LNCAP (cell line): ENCODE measurements at regions not wholly inside any gene's neighbourhood (a gene's known extent, or its start where the extent isn't known, plus 50 kb on each side); places are given as distances from the start of the nearest gene placed in this dataset.

ENCODE experiments used
- TF ChIP-seq, protein P1 (sequence below): fragments of 450-650 bp; IDR thresholded peaks from 2 replicates; pipeline ENCODE4 v1.5.1; 2017; ENCODE audit warnings: mild to moderate bottlenecking

- TF ChIP-seq, protein P1, sequence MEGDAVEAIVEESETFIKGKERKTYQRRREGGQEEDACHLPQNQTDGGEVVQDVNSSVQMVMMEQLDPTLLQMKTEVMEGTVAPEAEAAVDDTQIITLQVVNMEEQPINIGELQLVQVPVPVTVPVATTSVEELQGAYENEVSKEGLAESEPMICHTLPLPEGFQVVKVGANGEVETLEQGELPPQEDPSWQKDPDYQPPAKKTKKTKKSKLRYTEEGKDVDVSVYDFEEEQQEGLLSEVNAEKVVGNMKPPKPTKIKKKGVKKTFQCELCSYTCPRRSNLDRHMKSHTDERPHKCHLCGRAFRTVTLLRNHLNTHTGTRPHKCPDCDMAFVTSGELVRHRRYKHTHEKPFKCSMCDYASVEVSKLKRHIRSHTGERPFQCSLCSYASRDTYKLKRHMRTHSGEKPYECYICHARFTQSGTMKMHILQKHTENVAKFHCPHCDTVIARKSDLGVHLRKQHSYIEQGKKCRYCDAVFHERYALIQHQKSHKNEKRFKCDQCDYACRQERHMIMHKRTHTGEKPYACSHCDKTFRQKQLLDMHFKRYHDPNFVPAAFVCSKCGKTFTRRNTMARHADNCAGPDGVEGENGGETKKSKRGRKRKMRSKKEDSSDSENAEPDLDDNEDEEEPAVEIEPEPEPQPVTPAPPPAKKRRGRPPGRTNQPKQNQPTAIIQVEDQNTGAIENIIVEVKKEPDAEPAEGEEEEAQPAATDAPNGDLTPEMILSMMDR = no peak
Observed at GRCh38 chr5:124030043-124030491, 518.1 kb downstream of the CSNK1G3 start.

DNA sequence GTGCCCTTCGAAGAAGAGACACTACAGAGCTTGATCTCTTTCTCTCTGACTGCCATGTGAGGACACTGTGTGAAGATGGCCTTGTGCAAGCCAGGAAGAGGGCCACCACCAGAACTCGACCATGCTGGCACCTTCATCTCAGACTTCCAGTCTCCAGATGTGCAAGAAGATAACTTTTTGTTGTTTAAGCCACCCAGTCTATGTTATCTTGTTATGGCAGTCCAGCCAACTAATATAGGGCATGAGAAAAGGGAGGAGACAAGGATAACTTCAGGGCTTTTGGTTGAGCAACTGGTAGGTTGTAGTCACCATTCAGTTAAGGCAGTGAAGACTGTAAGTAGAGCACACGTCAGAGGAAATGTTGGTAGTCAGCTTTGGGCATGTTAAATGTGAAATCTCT is 515.5 kb downstream of the CSNK1G3 start:
- TF ChIP-seq, protein P1 = no peak

DNA sequence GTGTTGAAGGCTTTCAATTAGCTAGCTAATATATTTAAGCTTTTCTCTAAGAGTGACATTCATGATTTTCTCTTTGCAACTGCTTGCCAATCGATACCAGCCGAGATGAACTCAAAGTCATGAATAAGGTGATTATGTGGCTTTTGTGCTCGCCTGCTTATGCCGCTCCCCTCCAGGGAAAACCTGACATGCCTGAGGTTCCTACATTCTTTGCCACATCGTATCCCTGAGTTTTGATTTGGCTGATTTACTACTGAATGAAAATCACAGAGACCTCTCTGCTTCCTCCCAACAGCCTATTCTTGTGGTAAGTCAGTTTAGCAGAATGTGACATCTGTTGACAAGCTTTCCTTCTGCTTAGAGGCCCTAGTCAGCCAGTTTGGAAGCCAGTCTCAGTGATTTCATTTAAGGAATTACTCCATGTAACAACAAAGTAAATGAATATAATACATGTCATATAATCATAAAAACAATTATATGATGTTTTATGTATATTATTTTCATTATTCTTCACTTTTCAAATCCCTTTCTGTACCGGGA is 513.4 kb downstream of the CSNK1G3 start:
- TF ChIP-seq, protein P1 = no peak

- TF ChIP-seq, protein P1 = no peak
Observed at GRCh38 chr5:124022966-124023365, 511.0 kb downstream of the CSNK1G3 start.

DNA sequence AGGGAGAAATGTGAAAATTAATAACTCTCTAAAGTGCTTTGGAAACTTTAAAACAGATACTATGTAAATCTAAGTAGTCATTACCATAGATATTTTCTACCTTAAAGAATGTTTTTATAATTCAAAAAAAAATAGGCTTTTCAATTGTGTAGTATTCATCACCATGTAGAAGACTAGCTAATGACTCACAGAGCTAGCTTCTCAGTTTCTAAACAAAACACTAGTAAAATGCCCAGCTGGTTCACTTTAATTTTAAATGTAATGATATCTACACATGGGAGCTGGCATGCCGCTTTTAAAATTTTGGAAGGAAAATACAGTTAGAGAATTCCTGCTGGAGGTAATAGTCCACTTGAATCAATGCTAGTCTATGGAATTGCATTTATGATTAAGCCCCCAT is 509.8 kb downstream of the CSNK1G3 start:
- TF ChIP-seq, protein P1 = no peak

- TF ChIP-seq, protein P1 = no peak
Observed at GRCh38 chr5:124021066-124021641, 509.2 kb downstream of the CSNK1G3 start.

GRCh38 chr5:124007675-124008398 is 495.9 kb downstream of the CSNK1G3 start:
- TF ChIP-seq, protein P1 = no peak
